A673 (cell line): ENCODE measurements at regions not wholly inside any gene's neighbourhood (a gene's known extent, or its start where the extent isn't known, plus 50 kb on each side); places are given as distances from the start of the nearest gene placed in this dataset.

Experiments
- CTCF ChIP-seq: fragments of 300-800, 200-600 bp; sonication (generic); conservative IDR thresholded peaks from 2 replicates; pipeline ENCODE4 v1.5.1; 2017; ENCODE audit warnings: low read depth, mild to moderate bottlenecking, antibody characterized with exemption, low read length, moderate library complexity, mixed read lengths
- EZH2 ChIP-seq: fragments of 200-600 bp; sonication (generic); IDR thresholded peaks from 2 replicates; pipeline ENCODE4 v1.6.1; 2017; ENCODE audit warnings: borderline replicate concordance, low read depth, mild to moderate bottlenecking, mixed read lengths, antibody characterized with exemption, low read length; ENCODE audit not compliant: poor library complexity, severe bottlenecking

- TF ChIP-seq CTCF (no peak), EZH2 (no peak)
Observed at GRCh38 chr3:160081958-160082533, 93.4 kb downstream of the IL12A start.
